Vagina (tissue), 2 donors: ENCODE measurements at regions not wholly inside any gene's neighbourhood (a gene's known extent, or its start where the extent isn't known, plus 50 kb on each side); places are given as distances from the start of the nearest gene placed in this dataset.

ENCODE experiments used
- CTCF ChIP-seq, 3 experiments: fragments of 450-650 bp in 2 of 3; fragments of 200-600 bp in 1 of 3; sonication (generic) in 1 of 3; IDR thresholded peaks; one replicate each; pipeline ENCODE4 v1.5.1; 2017 to 2019; ENCODE audit warnings: antibody characterized with exemption in 3 of 3, mild to moderate bottlenecking in 2 of 3, moderate library complexity in 2 of 3
- POLR2A ChIP-seq, 2 donors: fragments of 450-650 bp; IDR thresholded peaks; one replicate each; pipeline ENCODE4 v1.6.1; 2017; ENCODE audit warnings: antibody characterized with exemption in 2 of 2, mild to moderate bottlenecking in 2 of 2, moderate library complexity in 2 of 2
- POLR2AphosphoS5 ChIP-seq, 2 donors: sonication (generic); formaldehyde crosslinking; IDR thresholded peaks; one replicate each; pipeline ENCODE4 v1.9.0; 2017; ENCODE audit warnings: antibody characterized with exemption in 2 of 2, mild to moderate bottlenecking in 2 of 2, low read depth in 1 of 2; ENCODE audit not compliant: insufficient read depth in 1 of 2

GRCh38 chr3:84039099-84039498 is 919.7 kb upstream of the CADM2 start:
- no peak for TF ChIP-seq CTCF (IDR thresholded peaks at IDR 0.05)
- no peak for TF ChIP-seq POLR2A (IDR thresholded peaks at IDR 0.05)
- TF ChIP-seq POLR2AphosphoS5 (IDR thresholded peaks at IDR 0.05; ENCODE audit: insufficient read depth in 1 of 2, low read depth in 1 of 2) = no peak
